Gastroesophageal sphincter (tissue), 4 donors: ENCODE measurements at regions not wholly inside any gene's neighbourhood (a gene's known extent, or its start where the extent isn't known, plus 50 kb on each side); places are given as distances from the start of the nearest gene placed in this dataset.

Experiments used
- ATAC-seq: fragments of 150-250 bp; one replicate; pipeline ENCODE4 v1.9.1; 2016; ENCODE audit warnings: mild to moderate bottlenecking, moderate library complexity
- H3K27ac ChIP-seq, 4 donors: fragments of 200-600 bp; sonication (generic) in 3 of 4; 1 replicate in 3 of 4; 2 replicates in 1 of 4; pipeline ENCODE4 v1.5.1; 2016 to 2019
- H3K27me3 ChIP-seq: fragments of 200-600 bp; sonication (generic); one replicate; pipeline ENCODE4 v1.5.1; 2019
- H3K36me3 ChIP-seq, 2 donors: fragments of 200-600 bp; sonication (generic); one replicate each; pipeline ENCODE4 v1.5.1; 2019; ENCODE audit warnings: control low read depth in 1 of 2
- H3K4me1 ChIP-seq, 3 donors: fragments of 200-600 bp; sonication (generic); 1 replicate in 2 of 3; 2 replicates in 1 of 3; pipeline ENCODE4 v1.5.1; 2016 to 2019; ENCODE audit warnings: control low read depth in 2 of 3
- H3K4me3 ChIP-seq, 2 donors: fragments of 200-600 bp; sonication (generic); one replicate each; pipeline ENCODE4 v1.5.1; 2019; ENCODE audit warnings: mild to moderate bottlenecking in 1 of 2, moderate library complexity in 1 of 2
- H3K9me3 ChIP-seq, 3 donors: fragments of 200-600 bp; sonication (generic); one replicate each; pipeline ENCODE4 v1.5.1; 2017 to 2019; ENCODE audit warnings: control low read depth in 2 of 3
- EP300 ChIP-seq: sonication (generic); formaldehyde crosslinking; IDR thresholded peaks from one replicate; pipeline ENCODE4 v1.6.1; 2017; ENCODE audit warnings: antibody characterized with exemption, mild to moderate bottlenecking
- POLR2A ChIP-seq, 2 donors: fragments of 450-650 bp; IDR thresholded peaks; one replicate each; pipeline ENCODE4 v1.6.1; 2017; ENCODE audit warnings: antibody characterized with exemption in 2 of 2, mild to moderate bottlenecking in 2 of 2, moderate library complexity in 1 of 2
- POLR2AphosphoS5 ChIP-seq: sonication (generic); formaldehyde crosslinking; IDR thresholded peaks from one replicate; pipeline ENCODE4 v1.6.1; 2017; ENCODE audit warnings: antibody characterized with exemption
- WGBS, 2 donors: methylation state at CpG; one replicate each; pipeline ENCODE4 v1.1.5; 2018; ENCODE audit warnings: low coverage in 1 of 2; 5-methylcytosine and 5-hydroxymethylcytosine counted together
- TF ChIP-seq, protein P1 (sequence below), 4 experiments: fragments of 200-600 bp in 2 of 4; fragments of 450-650 bp in 2 of 4; sonication (generic) in 1 of 4; IDR thresholded peaks; one replicate each; pipeline ENCODE4 v1.5.1; 2017 to 2019; ENCODE audit warnings: antibody characterized with exemption in 4 of 4, mild to moderate bottlenecking in 2 of 4, moderate library complexity in 2 of 4

DNA sequence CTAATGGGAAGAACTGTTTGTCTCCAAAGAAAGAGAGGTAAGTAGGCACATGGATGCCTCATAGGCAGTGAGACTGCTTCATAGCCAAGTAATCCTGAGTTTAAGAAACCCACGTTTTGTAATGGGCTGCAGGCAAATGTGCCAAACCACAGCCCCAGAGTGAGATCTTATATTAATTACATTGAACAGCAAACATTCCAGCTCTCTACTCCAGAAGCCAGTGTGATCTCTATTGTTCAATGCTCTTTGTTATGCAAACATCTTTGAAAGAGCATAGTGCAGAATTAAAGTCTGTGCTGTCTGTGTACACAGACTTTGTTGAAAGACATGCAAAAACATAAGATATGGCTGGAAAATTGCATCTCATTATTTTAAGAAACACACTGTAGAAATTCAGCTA, 720.8 kb upstream of the REG3G start:
- Histone ChIP-seq H3K4me1 (no peaks in the 10 kb centered on the region), H3K9me3 (no peaks in the 10 kb centered on the region), H3K4me3 (no peak overlapping the region), H3K27ac (no peak overlapping the region), H3K27me3 (no peaks in the 10 kb centered on the region), H3K36me3 (no peaks in the 10 kb centered on the region)
- ATAC-seq: no peak
- 13 to 40% methylated on average over 1 of the region's 1 CpG for WGBS, 2 donors
- TF ChIP-seq POLR2AphosphoS5 (no peak), POLR2A (IDR thresholded peaks at IDR 0.05) (no peak), EP300 (no peak)
- TF ChIP-seq, protein P1, sequence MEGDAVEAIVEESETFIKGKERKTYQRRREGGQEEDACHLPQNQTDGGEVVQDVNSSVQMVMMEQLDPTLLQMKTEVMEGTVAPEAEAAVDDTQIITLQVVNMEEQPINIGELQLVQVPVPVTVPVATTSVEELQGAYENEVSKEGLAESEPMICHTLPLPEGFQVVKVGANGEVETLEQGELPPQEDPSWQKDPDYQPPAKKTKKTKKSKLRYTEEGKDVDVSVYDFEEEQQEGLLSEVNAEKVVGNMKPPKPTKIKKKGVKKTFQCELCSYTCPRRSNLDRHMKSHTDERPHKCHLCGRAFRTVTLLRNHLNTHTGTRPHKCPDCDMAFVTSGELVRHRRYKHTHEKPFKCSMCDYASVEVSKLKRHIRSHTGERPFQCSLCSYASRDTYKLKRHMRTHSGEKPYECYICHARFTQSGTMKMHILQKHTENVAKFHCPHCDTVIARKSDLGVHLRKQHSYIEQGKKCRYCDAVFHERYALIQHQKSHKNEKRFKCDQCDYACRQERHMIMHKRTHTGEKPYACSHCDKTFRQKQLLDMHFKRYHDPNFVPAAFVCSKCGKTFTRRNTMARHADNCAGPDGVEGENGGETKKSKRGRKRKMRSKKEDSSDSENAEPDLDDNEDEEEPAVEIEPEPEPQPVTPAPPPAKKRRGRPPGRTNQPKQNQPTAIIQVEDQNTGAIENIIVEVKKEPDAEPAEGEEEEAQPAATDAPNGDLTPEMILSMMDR (IDR thresholded peaks at IDR 0.05): no peak

DNA sequence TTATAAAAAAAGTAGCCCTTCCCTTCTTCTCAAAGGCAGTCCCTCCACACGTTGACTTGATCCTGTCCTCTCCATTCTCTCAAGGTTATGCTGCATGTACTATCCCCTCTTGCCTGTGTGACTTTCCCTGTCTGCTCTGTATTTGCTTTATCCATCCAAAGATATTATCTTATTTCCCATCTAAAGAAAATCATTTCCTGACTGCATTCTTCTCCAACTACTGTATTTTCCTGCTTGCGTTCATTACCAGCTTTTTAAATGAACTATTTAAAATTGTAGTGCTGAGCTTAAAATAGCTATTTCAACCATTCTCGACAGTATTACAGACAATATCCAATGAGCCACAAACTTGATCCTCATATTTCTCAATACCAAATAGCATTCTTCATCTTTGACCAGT, 716.0 kb upstream of the REG3G start:
- Histone ChIP-seq H3K27ac (no peak overlapping the region), H3K9me3 (no peaks in the 10 kb centered on the region), H3K4me3 (no peak overlapping the region), H3K4me1 (no peaks in the 10 kb centered on the region), H3K36me3 (no peaks in the 10 kb centered on the region), H3K27me3 (no peaks in the 10 kb centered on the region)
- TF ChIP-seq POLR2A (IDR thresholded peaks at IDR 0.05) (no peak), EP300 (no peak), POLR2AphosphoS5 (no peak)
- TF ChIP-seq, protein P1 (IDR thresholded peaks at IDR 0.05): no peak
- no peak for ATAC-seq
- 46 to 75% methylated on average over 2 to 3 of the region's 3 CpGs for WGBS, 2 donors

DNA sequence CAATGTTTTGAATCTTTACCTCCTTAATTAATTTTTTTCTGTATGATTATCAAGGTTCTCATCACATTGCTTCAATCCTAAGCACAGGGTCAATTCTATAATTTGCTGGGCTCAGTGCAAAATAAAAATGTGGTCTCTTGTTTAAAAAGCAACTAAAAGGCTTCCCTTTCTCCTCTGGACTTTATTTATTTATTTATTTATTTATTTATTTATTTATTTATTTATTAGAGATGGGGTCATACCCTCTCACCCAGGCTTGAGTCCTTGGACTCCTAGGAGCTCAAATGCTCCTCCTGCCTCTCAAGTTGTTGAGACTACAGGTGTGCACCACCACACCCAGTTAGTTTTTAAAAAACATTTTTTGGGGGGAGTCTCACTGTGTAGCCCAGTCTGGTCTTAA, 710.1 kb upstream of the REG3G start:
- no peaks in the 10 kb centered on the region for H3K4me1 ChIP-seq
- no peaks in the 10 kb centered on the region for H3K9me3 ChIP-seq
- no peak overlapping the region for H3K27ac ChIP-seq
- no peaks in the 10 kb centered on the region for H3K27me3 ChIP-seq
- TF ChIP-seq POLR2A (IDR thresholded peaks at IDR 0.05): no peak
- TF ChIP-seq POLR2AphosphoS5: no peak
- TF ChIP-seq EP300: no peak
- TF ChIP-seq, protein P1 (IDR thresholded peaks at IDR 0.05): no peak
- no peaks in the 10 kb centered on the region for H3K36me3 ChIP-seq
- no peak for ATAC-seq
- H3K4me3 ChIP-seq: no peak overlapping the region

DNA sequence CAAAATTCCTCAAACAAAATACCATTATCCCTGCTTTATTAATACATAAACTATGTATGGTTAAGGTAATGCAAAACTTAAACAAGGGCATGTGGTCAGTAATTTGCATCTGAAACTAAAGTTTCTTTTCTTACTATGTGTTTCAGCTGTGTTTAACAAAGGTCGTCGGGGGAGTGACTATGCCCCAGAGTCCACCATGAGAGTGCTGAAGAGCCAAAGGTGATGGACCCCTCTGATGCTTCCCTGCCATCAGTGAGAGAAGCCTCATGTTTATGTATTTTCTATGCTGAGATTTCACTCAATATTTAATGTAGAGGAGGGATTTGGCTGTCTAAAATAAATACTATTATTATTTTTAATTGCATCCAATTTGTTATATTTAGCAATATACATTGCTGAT, 707.2 kb upstream of the REG3G start:
- no peaks in the 10 kb centered on the region for H3K36me3 ChIP-seq

DNA sequence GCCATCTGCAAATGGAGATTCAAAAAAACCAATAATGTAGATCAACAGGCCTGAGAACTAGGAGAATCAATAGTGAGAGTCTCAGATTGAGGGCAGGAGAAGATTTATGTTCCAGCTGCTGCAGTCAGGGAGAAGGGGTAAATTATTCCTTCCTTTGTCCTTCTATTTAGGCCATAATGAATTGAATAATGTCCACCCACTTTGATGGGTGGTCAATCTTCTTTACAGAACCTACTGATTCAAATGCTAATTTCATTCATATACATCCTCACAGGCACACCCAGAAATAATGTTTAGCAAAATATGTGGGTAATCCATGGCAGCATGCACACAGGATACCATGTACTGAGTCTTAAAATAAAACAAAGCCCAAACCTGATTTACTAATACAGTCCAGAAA, 695.3 kb upstream of the REG3G start:
- TF ChIP-seq POLR2A (IDR thresholded peaks at IDR 0.05): no peak
- no peak for TF ChIP-seq EP300
- no peak for TF ChIP-seq POLR2AphosphoS5
- TF ChIP-seq, protein P1 (IDR thresholded peaks at IDR 0.05): no peak
- no peaks in the 10 kb centered on the region for H3K27me3 ChIP-seq

More for the DNA sequence above, 707.2 kb upstream of the REG3G start:
- WGBS, 2 donors: 28 to 40% methylated on average over 1 to 2 of the region's 2 CpGs
- Histone ChIP-seq H3K4me3 (no peak overlapping the region), H3K4me1 (no peaks in the 10 kb centered on the region), H3K27ac (no peak overlapping the region), H3K27me3 (no peaks in the 10 kb centered on the region), H3K9me3 (no peaks in the 10 kb centered on the region)
- TF ChIP-seq EP300: no peak
- TF ChIP-seq POLR2AphosphoS5: no peak
- no peak for TF ChIP-seq POLR2A (IDR thresholded peaks at IDR 0.05)
- TF ChIP-seq, protein P1 (IDR thresholded peaks at IDR 0.05): no peak
- no peak for ATAC-seq

More for the DNA sequence above, 695.3 kb upstream of the REG3G start:
- Histone ChIP-seq H3K4me3 (no peak overlapping the region), H3K36me3 (no peaks in the 10 kb centered on the region), H3K4me1 (no peaks in the 10 kb centered on the region), H3K27ac (no peak overlapping the region), H3K9me3 (no peaks in the 10 kb centered on the region)
- ATAC-seq: no peak
